Muscle layer of duodenum (tissue), 2 donors: ENCODE measurements at regions not wholly inside any gene's neighbourhood (a gene's known extent, or its start where the extent isn't known, plus 50 kb on each side); places are given as distances from the start of the nearest gene placed in this dataset.
"Not testable (repeated sequence)": the region's sequence is repeated elsewhere in the genome, so short reads cannot be mapped to it uniquely, and the experiment has no call there.

Experiments
- H3K27ac ChIP-seq: one replicate; pipeline ENCODE4 v1.7.0; 2013; ENCODE audit warnings: mild to moderate bottlenecking, low read length
- H3K27me3 ChIP-seq: one replicate; pipeline ENCODE4 v1.7.0; 2013; ENCODE audit warnings: low read depth, mild to moderate bottlenecking, control low read depth, low read length
- H3K36me3 ChIP-seq, 2 donors: one replicate each; pipeline ENCODE4 v1.7.0; 2013; ENCODE audit warnings: low read length in 2 of 2, control low read depth in 1 of 2, mild to moderate bottlenecking in 1 of 2; ENCODE audit not compliant: insufficient read depth in 2 of 2, control insufficient read depth in 1 of 2
- H3K4me1 ChIP-seq, 2 donors: one replicate each; pipeline ENCODE4 v1.7.0; 2013; ENCODE audit warnings: low read length in 2 of 2, mild to moderate bottlenecking in 2 of 2, control low read depth in 1 of 2, moderate library complexity in 1 of 2; ENCODE audit not compliant: insufficient read depth in 2 of 2, control insufficient read depth in 1 of 2
- H3K4me3 ChIP-seq, 2 donors: one replicate each; pipeline ENCODE4 v1.7.0; 2013; ENCODE audit warnings: low read length in 2 of 2, low read depth in 1 of 2, mild to moderate bottlenecking in 1 of 2
- H3K9me3 ChIP-seq, 2 donors: one replicate each; pipeline ENCODE4 v1.7.0; 2013; ENCODE audit warnings: low read length in 2 of 2, control low read depth in 1 of 2, mild to moderate bottlenecking in 1 of 2; ENCODE audit not compliant: control insufficient read depth in 1 of 2
- donor health status: healthy.

- H3K27ac ChIP-seq: no peak overlapping the region
- no peaks in the 10 kb centered on the region for H3K36me3 ChIP-seq
- H3K9me3 ChIP-seq: no peaks in the 10 kb centered on the region
- H3K4me1 ChIP-seq: no peaks in the 10 kb centered on the region
- H3K4me3 ChIP-seq: no peak overlapping the region
- no peaks in the 10 kb centered on the region for H3K27me3 ChIP-seq
Observed at GRCh38 chr3:16072420-16073110, 101.9 kb upstream of the GALNT15 start.

GRCh38 chr3:16073203-16073602 is 101.3 kb upstream of the GALNT15 start:
- no peaks in the 10 kb centered on the region for H3K27me3 ChIP-seq
- H3K36me3 ChIP-seq: no peaks in the 10 kb centered on the region
- no peak overlapping the region for H3K27ac ChIP-seq
- H3K4me3 ChIP-seq: no peak overlapping the region
- H3K4me1 ChIP-seq: no peaks in the 10 kb centered on the region
- no peaks in the 10 kb centered on the region for H3K9me3 ChIP-seq

- H3K4me3 ChIP-seq, H3K4me1 ChIP-seq, H3K27ac ChIP-seq, H3K36me3 ChIP-seq, H3K9me3 ChIP-seq, H3K27me3 ChIP-seq: not testable (repeated sequence)
Observed at GRCh38 chr3:16073990-16074671, 100.3 kb upstream of the GALNT15 start.

- no peak overlapping the region for H3K27ac ChIP-seq
- H3K4me3 ChIP-seq: no peak overlapping the region
- no peaks in the 10 kb centered on the region for H3K9me3 ChIP-seq
- no peaks in the 10 kb centered on the region for H3K27me3 ChIP-seq
- no peaks in the 10 kb centered on the region for H3K36me3 ChIP-seq
- H3K4me1 ChIP-seq: no peaks in the 10 kb centered on the region
Observed at GRCh38 chr3:16075647-16076046, 98.8 kb upstream of the GALNT15 start.

GRCh38 chr3:16076564-16076963 is 97.9 kb upstream of the GALNT15 start:
- H3K36me3 ChIP-seq: no peaks in the 10 kb centered on the region
- no peak overlapping the region for H3K27ac ChIP-seq
- H3K4me1 ChIP-seq: no peaks in the 10 kb centered on the region
- no peaks in the 10 kb centered on the region for H3K27me3 ChIP-seq
- H3K9me3 ChIP-seq: peaks cover 0 to 3% of the 10 kb centered on the region in 2 donors
- no peak overlapping the region for H3K4me3 ChIP-seq

GRCh38 chr3:16077146-16077545 is 97.3 kb upstream of the GALNT15 start:
- not testable (repeated sequence) for H3K27me3 ChIP-seq, H3K36me3 ChIP-seq, H3K9me3 ChIP-seq, H3K4me3 ChIP-seq, H3K27ac ChIP-seq, H3K4me1 ChIP-seq

GRCh38 chr3:16077681-16078080 is 96.8 kb upstream of the GALNT15 start:
- not testable (repeated sequence) for H3K4me3 ChIP-seq, H3K9me3 ChIP-seq, H3K27ac ChIP-seq, H3K27me3 ChIP-seq, H3K36me3 ChIP-seq, H3K4me1 ChIP-seq

- peaks cover 0 to 5% of the 10 kb centered on the region in 2 donors for H3K9me3 ChIP-seq
- H3K27me3 ChIP-seq: no peaks in the 10 kb centered on the region
- H3K4me1 ChIP-seq: no peaks in the 10 kb centered on the region
- H3K27ac ChIP-seq: no peak overlapping the region
- H3K4me3 ChIP-seq: no peak overlapping the region
- H3K36me3 ChIP-seq: no peaks in the 10 kb centered on the region
Observed at GRCh38 chr3:16079519-16079918, 95.0 kb upstream of the GALNT15 start.

- no peaks in the 10 kb centered on the region for H3K27me3 ChIP-seq
- H3K27ac ChIP-seq: no peak overlapping the region
- H3K9me3 ChIP-seq: peaks cover 0 to 5% of the 10 kb centered on the region in 2 donors
- H3K4me1 ChIP-seq: peaks cover 0 to 13% of the 10 kb centered on the region in 2 donors
- no peak overlapping the region for H3K4me3 ChIP-seq
- H3K36me3 ChIP-seq: no peaks in the 10 kb centered on the region
Observed at GRCh38 chr3:16081661-16082060, 92.8 kb upstream of the GALNT15 start.

- Histone ChIP-seq H3K4me1 (peaks cover 0 to 13% of the 10 kb centered on the region in 2 donors), H3K4me3 (no peak overlapping the region), H3K36me3 (no peaks in the 10 kb centered on the region), H3K9me3 (peaks cover 0 to 5% of the 10 kb centered on the region in 2 donors), H3K27ac (no peak overlapping the region), H3K27me3 (no peaks in the 10 kb centered on the region)
Observed at GRCh38 chr3:16084887-16085286, 89.6 kb upstream of the GALNT15 start.

GRCh38 chr3:16085410-16085809 is 89.1 kb upstream of the GALNT15 start:
- no peak overlapping the region for H3K27ac ChIP-seq
- no peak overlapping the region for H3K4me3 ChIP-seq

More at GRCh38 chr3:16085410-16085809, 89.1 kb upstream of the GALNT15 start:
- Histone ChIP-seq H3K27me3 (no peaks in the 10 kb centered on the region), H3K9me3 (peaks cover 0 to 5% of the 10 kb centered on the region in 2 donors), H3K36me3 (no peaks in the 10 kb centered on the region), H3K4me1 (peaks cover 0 to 13% of the 10 kb centered on the region in 2 donors)
